GM11168 (cell line): ENCODE measurements at regions not wholly inside any gene's neighbourhood (a gene's known extent, or its start where the extent isn't known, plus 50 kb on each side); places are given as distances from the start of the nearest gene placed in this dataset.

ENCODE experiments used
- in situ Hi-C: fragments of 300-500 bp; cut with MboI; formaldehyde crosslinking; loops from one replicate; pipeline ENCODE4 v1.12.0; 2022; ENCODE audit warnings: low sequenced_read_pairs; ENCODE audit not compliant: unreplicated experiment

- in situ Hi-C loops, result no loop called here
These were observed 1284.1 kb upstream of the NXPH2 start for GRCh38 chr2:140064243-140064642.

DNA sequence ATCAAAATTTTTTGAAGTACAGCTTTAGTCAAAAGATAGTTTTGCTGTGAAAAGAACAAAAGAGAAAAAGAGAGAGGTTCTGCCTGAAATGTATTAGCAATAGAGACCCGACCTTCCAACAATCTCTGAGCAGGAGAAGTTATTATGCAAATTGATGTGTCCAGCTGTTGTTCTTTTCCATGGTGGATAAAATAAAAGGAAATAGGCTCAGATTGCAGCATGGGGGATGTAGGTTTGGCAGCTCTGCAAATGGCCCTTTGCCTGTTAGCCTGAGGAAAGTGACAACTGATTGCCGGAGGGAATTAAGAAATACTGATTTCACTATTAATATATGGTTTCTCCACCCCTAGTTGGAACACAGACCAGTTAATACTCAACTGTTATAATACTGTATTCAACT lies 1283.2 kb upstream of the NXPH2 start:
- in situ Hi-C loops, result no loop called here

GRCh38 chr2:140061240-140061639 lies 1281.0 kb upstream of the NXPH2 start:
- in situ Hi-C loops, result no loop called here

- in situ Hi-C loops, result no loop called here
These were observed 1277.7 kb upstream of the NXPH2 start for GRCh38 chr2:140057928-140058327.

DNA sequence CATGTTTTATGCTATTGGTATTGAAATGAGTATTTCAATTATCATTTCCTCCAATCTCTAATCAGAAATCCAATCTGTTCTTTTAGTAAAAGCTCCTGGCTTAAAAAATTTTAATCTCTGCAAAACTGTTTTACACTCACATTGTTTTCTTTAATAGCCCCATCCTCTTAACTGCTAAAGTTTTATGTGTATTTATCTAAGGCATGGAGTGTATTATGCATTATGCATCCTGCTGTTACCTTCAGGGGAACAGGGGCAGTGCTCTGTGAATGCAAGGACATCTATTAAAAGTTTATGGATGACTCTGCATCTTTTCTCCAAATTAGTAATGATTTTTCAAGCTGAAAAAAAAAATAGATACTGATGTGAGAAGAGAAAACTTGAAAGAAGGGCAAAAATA lies 1261.6 kb upstream of the NXPH2 start:
- in situ Hi-C loops, result no loop called here

GRCh38 chr2:140041239-140041638 lies 1261.0 kb upstream of the NXPH2 start:
- in situ Hi-C loops, result no loop called here

GRCh38 chr2:140033638-140034037 lies 1253.4 kb upstream of the NXPH2 start:
- in situ Hi-C loops, result no loop called here

DNA sequence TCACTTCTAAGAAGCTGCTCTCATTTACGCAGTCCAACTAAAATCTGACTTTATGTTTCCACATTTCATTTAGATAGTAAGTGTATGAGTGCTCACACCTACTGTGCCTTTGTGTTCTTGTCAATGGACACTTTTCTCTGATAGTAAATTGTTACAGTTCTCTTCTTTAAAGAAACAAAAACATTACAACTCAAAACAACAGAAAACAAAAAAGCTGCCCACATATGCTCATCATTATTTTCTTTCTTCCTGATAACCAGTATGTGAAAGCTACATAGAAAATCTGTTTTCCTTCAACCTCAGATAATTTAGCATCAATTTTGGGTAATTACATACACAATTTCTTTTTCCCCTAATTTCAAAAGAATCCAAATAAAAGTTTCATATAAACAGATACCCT lies 1247.8 kb upstream of the NXPH2 start:
- in situ Hi-C loops, result no loop called here

- in situ Hi-C loops, result no loop called here
These were observed 1247.1 kb upstream of the NXPH2 start for GRCh38 chr2:140027320-140027719.

DNA sequence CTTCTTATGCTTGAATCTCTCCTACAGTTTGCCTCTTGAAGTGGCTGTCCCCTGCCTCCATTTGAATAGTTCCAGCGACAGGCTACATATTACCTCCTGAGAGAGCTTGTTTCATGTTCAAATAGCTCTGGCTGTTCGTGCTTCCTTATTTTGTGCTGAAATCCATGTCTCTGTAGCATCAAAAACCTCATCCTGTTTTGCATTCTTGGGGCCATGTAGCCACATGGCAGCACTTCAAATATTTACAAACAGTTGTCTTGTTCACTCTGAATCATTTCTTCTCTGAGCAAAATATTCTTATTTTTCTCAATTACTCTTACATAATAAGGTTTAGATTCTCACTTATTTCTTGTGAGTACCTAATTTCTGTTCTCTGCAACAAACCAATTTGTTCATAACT lies 1243.1 kb upstream of the NXPH2 start:
- in situ Hi-C loops, result no loop called here

DNA sequence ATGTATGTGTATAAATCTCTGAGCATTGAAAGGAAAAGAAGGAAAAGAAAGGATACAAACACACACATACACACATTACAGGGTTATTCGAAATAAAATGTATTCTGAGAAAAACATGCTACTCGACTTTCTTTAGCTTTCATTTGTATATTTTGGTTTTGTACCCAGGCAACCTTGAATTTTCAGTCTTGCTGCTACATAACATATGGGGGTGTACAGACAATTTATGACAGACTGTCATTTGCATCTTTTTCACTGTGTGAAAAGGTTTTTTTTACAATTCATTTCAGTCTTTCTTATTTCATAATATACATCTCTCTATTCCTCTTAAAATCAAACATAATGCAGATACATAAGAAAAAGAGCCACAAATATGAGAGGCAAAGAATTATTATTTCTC lies 1238.4 kb upstream of the NXPH2 start:
- in situ Hi-C loops, result no loop called here

- in situ Hi-C loops, result no loop called here
These were observed 1234.0 kb upstream of the NXPH2 start for GRCh38 chr2:140014204-140014546.

GRCh38 chr2:140013545-140014203 lies 1233.5 kb upstream of the NXPH2 start:
- in situ Hi-C loops, result no loop called here

GRCh38 chr2:140011287-140011686 lies 1231.1 kb upstream of the NXPH2 start:
- in situ Hi-C loops, result no loop called here

DNA sequence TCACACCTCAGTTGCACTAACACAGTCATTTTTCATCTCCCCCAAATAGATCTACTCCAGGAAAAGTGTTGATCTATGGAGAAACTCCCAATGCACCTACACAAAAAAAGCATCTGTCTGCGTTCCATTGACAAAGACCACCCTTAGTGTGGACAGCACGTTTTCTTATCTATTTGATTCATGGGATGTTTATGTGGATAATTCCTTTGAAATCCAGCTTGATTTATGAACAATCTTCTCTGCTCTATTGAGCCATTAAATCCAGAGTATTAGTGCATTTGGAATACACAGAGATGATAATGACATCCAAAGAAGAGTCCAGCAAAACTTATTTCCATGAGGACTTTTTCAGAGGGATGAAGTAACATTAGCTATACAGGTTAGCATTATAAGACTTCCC lies 1221.9 kb upstream of the NXPH2 start:
- in situ Hi-C loops, result no loop called here

GRCh38 chr2:139992711-139993345 lies 1212.6 kb upstream of the NXPH2 start:
- in situ Hi-C loops, result no loop called here

DNA sequence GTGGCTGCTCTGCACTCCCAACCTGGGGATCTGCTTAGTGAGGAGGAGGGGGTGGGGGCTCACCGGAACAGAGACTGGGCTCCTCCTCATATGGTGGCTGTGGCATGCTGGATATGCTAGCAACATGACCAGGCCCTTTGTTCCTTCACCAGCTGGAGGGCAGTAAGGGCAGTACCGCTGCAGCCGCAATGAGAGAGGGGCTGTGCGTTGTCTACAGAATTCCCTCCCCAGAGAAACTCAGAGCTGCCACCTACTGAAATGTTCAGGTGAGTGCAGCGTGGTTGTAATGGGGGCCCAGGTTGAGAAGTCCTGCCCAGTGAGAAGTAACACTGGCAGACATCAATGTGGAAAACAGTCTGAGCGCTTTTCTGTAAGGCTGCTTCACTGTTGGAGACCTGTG lies 1211.9 kb upstream of the NXPH2 start:
- in situ Hi-C loops, result no loop called here

- in situ Hi-C loops, result no loop called here
These were observed 1210.6 kb upstream of the NXPH2 start for GRCh38 chr2:139990646-139991335.

DNA sequence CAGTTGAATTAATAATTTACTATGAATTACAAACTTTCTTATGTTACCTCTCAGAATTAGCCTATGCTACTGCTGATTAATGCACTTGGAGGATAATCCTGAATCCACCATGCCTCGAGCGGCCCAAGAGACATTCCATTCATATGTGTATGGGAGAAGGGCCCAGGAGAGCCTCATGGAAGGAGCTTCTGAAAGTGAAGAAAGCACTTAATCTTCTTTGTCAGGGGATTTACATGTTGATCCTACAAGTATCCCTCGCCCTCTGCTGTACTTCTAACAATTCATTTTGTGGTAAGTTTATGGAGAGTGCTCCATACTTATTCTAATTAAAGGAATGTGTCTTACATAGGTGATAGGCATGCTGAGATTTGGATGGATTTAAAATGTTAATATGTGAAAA lies 1189.1 kb upstream of the NXPH2 start:
- in situ Hi-C loops, result no loop called here

GRCh38 chr2:139968588-139968987 lies 1188.4 kb upstream of the NXPH2 start:
- in situ Hi-C loops, result no loop called here

DNA sequence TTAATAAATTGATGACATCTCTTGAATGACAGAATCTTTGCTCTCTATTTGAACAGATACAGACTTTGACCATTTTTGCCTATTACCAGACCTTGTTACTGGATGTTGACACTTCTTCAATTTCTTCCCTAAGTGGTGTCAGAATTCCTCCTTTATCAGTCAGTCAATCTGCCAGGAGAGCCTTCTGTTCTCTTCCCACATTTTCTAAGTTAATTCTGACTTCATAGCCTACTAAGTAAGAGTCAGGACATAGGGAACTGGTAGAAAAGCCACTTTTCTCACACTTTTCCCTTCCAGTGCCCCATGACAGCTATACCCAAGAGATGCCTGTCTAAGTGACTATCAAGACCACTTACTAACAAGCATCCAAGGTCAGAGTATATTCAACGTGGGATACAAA lies 1187.5 kb upstream of the NXPH2 start:
- in situ Hi-C loops, result no loop called here
